ENCODE measurements at regions not wholly inside any gene's neighbourhood (a gene's known extent, or its start where the extent isn't known, plus 50 kb on each side); places are given as distances from the start of the nearest gene placed in this dataset.

GRCh38 chr2:185610301-185610700, 128.3 kb upstream of the FSIP2 start:
- dilution Hi-C loops (cut with MboI; ENCODE audit: extremely low pct_ligation_motif_present, low sequenced_read_pairs) = no loop called here
- ChIA-PET POLR2A (no interaction called here), CTCF (no interaction called here)
- no peak overlapping the region for H3K4me2 ChIP-seq (ENCODE audit: insufficient read depth, low read length)
- no peak overlapping the region for H3K4me3 ChIP-seq (replicated peaks in 1 of 3; ENCODE audit: insufficient read depth in 1 of 3, low read depth in 1 of 3, low read length in 3 of 3)
- H3K27me3 ChIP-seq (ENCODE audit: control insufficient read depth in 2 of 2, insufficient read depth in 2 of 2, low read length in 2 of 2) = no peaks in the 10 kb centered on the region
- no peaks in the 10 kb centered on the region for H4K20me1 ChIP-seq (replicated peaks; ENCODE audit: control insufficient read depth, extremely low read depth, insufficient read depth, low read length)
- no peaks in the 10 kb centered on the region for H3K79me2 ChIP-seq (ENCODE audit: control insufficient read depth, insufficient read depth, low read length)
- no peaks in the 10 kb centered on the region for H3K9me3 ChIP-seq (replicated peaks; ENCODE audit: control insufficient read depth, insufficient read depth, low read length)
- intact Hi-C loops (cut with micrococcal nuclease) = no loop called here
- H3K36me3 ChIP-seq (ENCODE audit: control insufficient read depth in 2 of 2, extremely low read depth in 1 of 2, insufficient read depth in 2 of 2, low read length in 2 of 2) = no peaks in the 10 kb centered on the region
- H3K4me1 ChIP-seq (ENCODE audit: control insufficient read depth, extremely low read depth, insufficient read depth, low read length) = no peaks in the 10 kb centered on the region
- no peak overlapping the region for H2AFZ ChIP-seq (ENCODE audit: low read depth, low read length)
- H3K9me1 ChIP-seq (replicated peaks; ENCODE audit: control insufficient read depth, extremely low read depth, insufficient read depth, low read length) = no peaks in the 10 kb centered on the region
- FAIRE-seq (no peak), DNase-seq (ENCODE audit: low read depth, low spot score) (no peak)
- no peak for TF ChIP-seq POLR2AphosphoS5 (IDR thresholded peaks at IDR 0.05; ENCODE audit: insufficient read depth, low read depth, low read length)
- no peak for TF ChIP-seq MAX (IDR thresholded peaks at IDR 0.05; ENCODE audit: insufficient read depth, insufficient read length)
- TF ChIP-seq EZH2 (IDR thresholded peaks at IDR 0.05; ENCODE audit: borderline replicate concordance, low read depth, low read length, severe bottlenecking) = no peak
- TF ChIP-seq GATA2 (IDR thresholded peaks at IDR 0.05; ENCODE audit: insufficient read depth, insufficient read length, low read depth, low read length) = no peak
- no peak for TF ChIP-seq CTCF (IDR thresholded peaks at IDR 0.05; ENCODE audit: extremely low read depth in 1 of 2, insufficient read depth in 1 of 2, low read depth in 1 of 2, low read length in 2 of 2)
- TF ChIP-seq POLR2A (IDR thresholded peaks at IDR 0.05; ENCODE audit: low read depth, low read length) = no peak
- no peak for TF ChIP-seq JUN (IDR thresholded peaks at IDR 0.05; ENCODE audit: borderline replicate concordance, insufficient read depth, insufficient read length, low read depth)
- no peak for TF ChIP-seq FOS (IDR thresholded peaks at IDR 0.05; ENCODE audit: borderline replicate concordance, insufficient read depth, low read length)
- no peak for TF ChIP-seq MYC (IDR thresholded peaks at IDR 0.05; ENCODE audit: low read depth, low read length)
- no TSS peak for BruUV-seq (replicated peaks)
- H3K9ac ChIP-seq (replicated peaks; ENCODE audit: extremely low read depth, insufficient read depth, low read length) = no peak overlapping the region
- H3K27ac ChIP-seq (ENCODE audit: insufficient read depth, low read depth, low read length) = no peak overlapping the region

All from endothelial cell of umbilical vein (primary cell).